Osteoblast (primary cell): ENCODE measurements at regions not wholly inside any gene's neighbourhood (a gene's known extent, or its start where the extent isn't known, plus 50 kb on each side); places are given as distances from the start of the nearest gene placed in this dataset.

ENCODE experiments used
- DNase-seq: peaks from one replicate; pipeline ENCODE4 v3.0.0; 2011; ENCODE audit warnings: low spot score, mixed read lengths; ENCODE audit not compliant: insufficient read length; ENCODE audit errors: missing footprints
- H2AFZ ChIP-seq: 2 replicates; pipeline ENCODE4 v1.6.0; 2011; ENCODE audit warnings: mild to moderate bottlenecking, low read length
- H3K27ac ChIP-seq: 2 replicates; pipeline ENCODE4 v1.5.1; 2011; ENCODE audit warnings: mild to moderate bottlenecking, low read depth, low read length, moderate library complexity
- H3K27me3 ChIP-seq: 2 replicates; pipeline ENCODE4 v1.6.0; 2012; ENCODE audit warnings: mild to moderate bottlenecking, control low read depth, inconsistent platforms, low read length, moderate library complexity; ENCODE audit not compliant: insufficient read depth
- H3K36me3 ChIP-seq: 2 replicates; pipeline ENCODE4 v1.5.1; 2011; ENCODE audit warnings: mild to moderate bottlenecking, low read length, control low read depth, moderate library complexity; ENCODE audit not compliant: insufficient read depth
- H3K4me1 ChIP-seq: 2 replicates; pipeline ENCODE4 v1.5.1; 2011; ENCODE audit warnings: mild to moderate bottlenecking, low read length, control low read depth, moderate library complexity; ENCODE audit not compliant: insufficient read depth
- H3K4me2 ChIP-seq: 2 replicates; pipeline ENCODE4 v1.6.0; 2011; ENCODE audit warnings: mild to moderate bottlenecking, low read length; ENCODE audit not compliant: insufficient read depth
- H3K4me3 ChIP-seq: fragments of 200-600 bp; sonication (generic); 3 replicates; pipeline ENCODE4 v1.5.1; 2012; ENCODE audit warnings: mild to moderate bottlenecking, low read length, inconsistent platforms; ENCODE audit not compliant: insufficient read depth
- H3K79me2 ChIP-seq: 2 replicates; pipeline ENCODE4 v1.6.0; 2012; ENCODE audit warnings: mild to moderate bottlenecking, low read length, control low read depth, inconsistent platforms; ENCODE audit not compliant: insufficient read depth
- H3K9me3 ChIP-seq: 2 replicates; pipeline ENCODE4 v1.5.1; 2011; ENCODE audit warnings: low read depth, low read length, control low read depth
- H4K20me1 ChIP-seq: 2 replicates; pipeline ENCODE4 v1.6.0; 2012; ENCODE audit warnings: mild to moderate bottlenecking, low read length, control low read depth; ENCODE audit not compliant: insufficient read depth
- TF ChIP-seq, protein P1 (sequence below): IDR thresholded peaks from 2 replicates; pipeline ENCODE4 v1.5.1; 2011; ENCODE audit warnings: mild to moderate bottlenecking, low read depth, low read length, moderate library complexity; ENCODE audit errors: extremely low read depth

DNA sequence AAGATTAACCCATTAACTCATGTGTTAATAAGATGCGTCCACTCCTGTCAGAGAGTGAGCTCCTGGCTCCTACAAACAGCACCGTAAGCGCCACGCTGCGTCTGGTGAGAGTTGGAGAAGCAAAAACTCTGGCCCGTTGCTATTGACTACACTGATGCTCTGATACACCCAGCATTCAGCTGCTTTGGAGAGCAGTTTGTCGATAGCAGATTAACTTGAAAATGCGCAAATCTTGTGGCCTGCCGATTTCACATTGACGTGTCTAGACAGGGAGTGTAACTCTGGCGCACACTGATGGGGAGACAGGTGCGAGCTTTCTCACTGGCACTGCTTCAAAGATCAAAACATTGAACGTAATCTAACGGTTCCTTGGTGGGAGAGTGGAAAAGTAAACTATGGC is 151.7 kb upstream of the RPS6KA2 start:
- H4K20me1 ChIP-seq, result no peaks in the 10 kb centered on the region
- no peak overlapping the region for H3K4me2 ChIP-seq
- no peaks in the 10 kb centered on the region for H3K36me3 ChIP-seq
- TF ChIP-seq, protein P1, sequence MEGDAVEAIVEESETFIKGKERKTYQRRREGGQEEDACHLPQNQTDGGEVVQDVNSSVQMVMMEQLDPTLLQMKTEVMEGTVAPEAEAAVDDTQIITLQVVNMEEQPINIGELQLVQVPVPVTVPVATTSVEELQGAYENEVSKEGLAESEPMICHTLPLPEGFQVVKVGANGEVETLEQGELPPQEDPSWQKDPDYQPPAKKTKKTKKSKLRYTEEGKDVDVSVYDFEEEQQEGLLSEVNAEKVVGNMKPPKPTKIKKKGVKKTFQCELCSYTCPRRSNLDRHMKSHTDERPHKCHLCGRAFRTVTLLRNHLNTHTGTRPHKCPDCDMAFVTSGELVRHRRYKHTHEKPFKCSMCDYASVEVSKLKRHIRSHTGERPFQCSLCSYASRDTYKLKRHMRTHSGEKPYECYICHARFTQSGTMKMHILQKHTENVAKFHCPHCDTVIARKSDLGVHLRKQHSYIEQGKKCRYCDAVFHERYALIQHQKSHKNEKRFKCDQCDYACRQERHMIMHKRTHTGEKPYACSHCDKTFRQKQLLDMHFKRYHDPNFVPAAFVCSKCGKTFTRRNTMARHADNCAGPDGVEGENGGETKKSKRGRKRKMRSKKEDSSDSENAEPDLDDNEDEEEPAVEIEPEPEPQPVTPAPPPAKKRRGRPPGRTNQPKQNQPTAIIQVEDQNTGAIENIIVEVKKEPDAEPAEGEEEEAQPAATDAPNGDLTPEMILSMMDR, result no peak
- no peaks in the 10 kb centered on the region for H3K79me2 ChIP-seq
- no peak overlapping the region for H3K27ac ChIP-seq
- DNase-seq, result no peak
- H3K4me3 ChIP-seq, result no peak overlapping the region
- no peaks in the 10 kb centered on the region for H3K9me3 ChIP-seq
- H3K27me3 ChIP-seq, result no peaks in the 10 kb centered on the region
- H2AFZ ChIP-seq, result no peak overlapping the region
- no peaks in the 10 kb centered on the region for H3K4me1 ChIP-seq

DNA sequence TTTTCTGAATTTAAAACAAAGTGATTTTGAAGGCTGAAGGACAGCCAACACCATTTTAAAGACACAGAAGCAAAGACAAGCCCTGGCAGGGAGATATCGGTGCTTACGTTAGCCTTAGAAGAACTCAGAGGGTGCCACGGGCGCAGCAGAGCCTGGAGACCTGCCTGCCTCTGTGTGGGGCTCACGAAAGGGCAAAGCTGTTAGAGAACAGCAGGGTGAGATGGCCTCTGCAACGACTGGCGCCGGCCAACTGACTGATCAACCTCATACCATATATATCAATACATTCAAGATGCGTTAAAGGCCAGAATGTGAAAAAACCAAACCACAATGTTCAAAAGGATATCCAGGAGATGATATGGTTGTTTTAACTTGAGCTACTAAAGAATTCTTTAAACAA is 151.0 kb upstream of the RPS6KA2 start:
- Histone ChIP-seq H3K36me3 (no peaks in the 10 kb centered on the region), H3K4me2 (no peak overlapping the region), H3K9me3 (no peaks in the 10 kb centered on the region), H3K79me2 (no peaks in the 10 kb centered on the region), H4K20me1 (no peaks in the 10 kb centered on the region), H3K4me1 (no peaks in the 10 kb centered on the region), H2AFZ (no peak overlapping the region), H3K4me3 (no peak overlapping the region), H3K27ac (no peak overlapping the region), H3K27me3 (no peaks in the 10 kb centered on the region)
- TF ChIP-seq, protein P1, result no peak
- no peak for DNase-seq

DNA sequence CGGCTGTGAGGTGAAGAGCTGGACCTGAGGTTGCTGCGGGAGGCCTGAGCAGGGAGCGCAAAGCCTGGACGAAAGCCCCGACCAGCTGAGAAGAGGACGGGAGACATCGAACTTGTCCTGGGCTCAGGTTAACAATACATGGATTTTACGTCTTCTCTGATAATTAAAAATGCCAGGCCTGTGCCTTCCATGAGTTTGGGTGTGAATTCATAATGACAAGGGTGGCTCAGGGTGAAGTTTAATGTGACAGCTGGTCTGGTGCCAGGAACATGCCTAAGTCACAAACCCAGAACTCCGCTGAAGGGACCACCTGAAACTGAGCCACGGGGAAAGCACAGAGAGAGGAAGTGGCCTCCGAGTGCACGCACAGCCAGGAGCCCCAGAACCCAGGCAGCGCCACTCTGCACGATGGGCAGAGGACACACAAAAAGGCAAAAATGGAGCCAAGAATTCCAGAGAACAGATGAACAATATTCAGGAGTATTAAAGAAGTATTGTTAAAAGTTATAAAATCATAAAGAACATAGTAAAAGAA is 150.1 kb upstream of the RPS6KA2 start:
- no peaks in the 10 kb centered on the region for H3K79me2 ChIP-seq
- H3K4me2 ChIP-seq, result no peak overlapping the region
- H4K20me1 ChIP-seq, result no peaks in the 10 kb centered on the region
- DNase-seq, result no peak
- H3K27ac ChIP-seq, result no peak overlapping the region
- no peak overlapping the region for H2AFZ ChIP-seq
- TF ChIP-seq, protein P1, result no peak
- H3K27me3 ChIP-seq, result no peaks in the 10 kb centered on the region
- H3K36me3 ChIP-seq, result no peaks in the 10 kb centered on the region
- H3K4me1 ChIP-seq, result no peaks in the 10 kb centered on the region
- H3K4me3 ChIP-seq, result no peak overlapping the region
- H3K9me3 ChIP-seq, result no peaks in the 10 kb centered on the region

DNA sequence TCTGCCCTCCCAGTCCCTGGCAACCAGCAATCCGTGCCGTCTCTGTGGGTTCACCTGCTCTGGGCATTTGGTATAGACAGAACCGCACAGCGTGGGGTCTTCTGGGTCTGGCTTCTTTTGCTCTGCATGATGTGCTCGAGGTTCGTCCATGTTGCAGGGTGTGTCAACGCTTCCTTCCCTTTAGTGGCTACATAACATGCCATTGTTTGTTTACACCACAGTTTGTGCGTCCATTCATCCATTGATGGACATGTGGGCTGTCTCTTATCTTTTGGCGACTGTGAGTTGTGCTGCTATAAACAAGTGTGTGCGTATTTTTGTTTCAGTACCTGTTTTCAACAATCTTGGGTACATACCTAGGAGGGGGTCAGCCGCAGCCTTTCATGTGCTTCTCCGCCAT is 149.5 kb upstream of the RPS6KA2 start:
- no peak overlapping the region for H2AFZ ChIP-seq
- H3K4me2 ChIP-seq, result no peak overlapping the region
- no peaks in the 10 kb centered on the region for H3K36me3 ChIP-seq

More for the DNA sequence above, 149.5 kb upstream of the RPS6KA2 start:
- no peak overlapping the region for H3K4me3 ChIP-seq
- H3K27ac ChIP-seq, result no peak overlapping the region
- DNase-seq, result no peak
- TF ChIP-seq, protein P1, result no peak
- H3K9me3 ChIP-seq, result no peaks in the 10 kb centered on the region
- H3K4me1 ChIP-seq, result no peaks in the 10 kb centered on the region
- no peaks in the 10 kb centered on the region for H3K27me3 ChIP-seq
- H4K20me1 ChIP-seq, result no peaks in the 10 kb centered on the region
- H3K79me2 ChIP-seq, result no peaks in the 10 kb centered on the region
